Panc1 (cell line): ENCODE measurements at regions not wholly inside any gene's neighbourhood (a gene's known extent, or its start where the extent isn't known, plus 50 kb on each side); places are given as distances from the start of the nearest gene placed in this dataset.

Source experiments
- ATAC-seq: fragments of 200-7000 bp; cut with Tn5 transposase; 2 replicates; pipeline ENCODE4 v1.9.1; 2020; ENCODE audit warnings: mild to moderate bottlenecking, moderate library complexity
- BruUV-seq: library from RNA; stranded (reverse); fragments of 400-500 nt; replicated peaks from 2 replicates; lab custom pipeline; 2021; lab: Mats Ljungman, UMichigan
- CTCF ChIA-PET: fragments of 300-600 bp; sonication (Branson Sonifier 250); formaldehyde crosslinking; loops from one replicate; lab custom pipeline; 2022; ENCODE audit warnings: antibody characterized with exemption; lab: Charles Lee
- POLR2A ChIA-PET: fragments of 300-600 bp; sonication (Branson Sonifier 250); formaldehyde crosslinking; loops from one replicate; lab custom pipeline; 2022; ENCODE audit warnings: antibody characterized with exemption; lab: Charles Lee
- DNase-seq: peaks from one replicate; pipeline ENCODE4 v3.0.0-alpha.2; 2010; ENCODE audit warnings: low read depth, low spot score
- H3K27ac ChIP-seq: 2 replicates; pipeline ENCODE4 v1.5.1; 2011; ENCODE audit warnings: mild to moderate bottlenecking, low read length, inconsistent platforms
- H3K27me3 ChIP-seq: fragments of 200-500 bp; sonication (Bioruptor generic); 2 replicates; pipeline ENCODE4 v1.6.0; 2014; ENCODE audit warnings: low read length, inconsistent platforms; ENCODE audit not compliant: control insufficient read depth, insufficient read depth
- H3K36me3 ChIP-seq: fragments of 200-500 bp; sonication (Bioruptor generic); 2 replicates; pipeline ENCODE4 v1.5.1; 2014; ENCODE audit warnings: inconsistent platforms, mild to moderate bottlenecking, low read length, moderate library complexity; ENCODE audit not compliant: control insufficient read depth, insufficient read depth
- H3K4me1 ChIP-seq: 2 replicates; pipeline ENCODE4 v1.5.1; 2011; ENCODE audit warnings: inconsistent platforms, mild to moderate bottlenecking, low read length, moderate library complexity; ENCODE audit not compliant: control insufficient read depth, insufficient read depth
- H3K4me3 ChIP-seq, 2 experiments: 2 replicates each; pipeline ENCODE4 v1.5.1; 2011 to 2012; ENCODE audit warnings: low read depth in 2 of 2, low read length in 2 of 2, mild to moderate bottlenecking in 2 of 2, inconsistent platforms in 1 of 2, moderate library complexity in 1 of 2
- H3K9me3 ChIP-seq: fragments of 200-500 bp; sonication (Bioruptor generic); 2 replicates; pipeline ENCODE4 v1.5.1; 2014; ENCODE audit warnings: low read depth, mild to moderate bottlenecking, inconsistent platforms, low read length, moderate library complexity; ENCODE audit not compliant: control insufficient read depth, insufficient read depth
- CTCF ChIP-seq: fragments of 450-650 bp; IDR thresholded peaks from 2 replicates; pipeline ENCODE4 v1.5.1; 2017; ENCODE audit warnings: mild to moderate bottlenecking
- POLR2AphosphoS5 ChIP-seq: IDR thresholded peaks from 2 replicates; pipeline ENCODE4 v1.6.1; 2012; ENCODE audit warnings: mild to moderate bottlenecking, low read depth, low read length, moderate library complexity
- REST ChIP-seq, 2 experiments: IDR thresholded peaks; 2 replicates each; pipeline ENCODE4 v1.6.1; 2011 to 2012; ENCODE audit warnings: low read depth in 2 of 2, control low read depth in 1 of 2, low read length in 1 of 2, mild to moderate bottlenecking in 1 of 2, moderate library complexity in 1 of 2; ENCODE audit not compliant: insufficient read depth in 1 of 2
- SIN3A ChIP-seq: IDR thresholded peaks from 2 replicates; pipeline ENCODE4 v1.6.1; 2012; ENCODE audit warnings: low read depth, mild to moderate bottlenecking, low read length, moderate library complexity, borderline replicate concordance; ENCODE audit not compliant: insufficient read depth
- TCF7L2 ChIP-seq: IDR thresholded peaks from 2 replicates; pipeline ENCODE4 v1.6.1; 2011; ENCODE audit warnings: mild to moderate bottlenecking, low read depth, low read length, inconsistent platforms
- in situ Hi-C: cut with HindIII; loops from 2 replicates; pipeline ENCODE4 v1.10.0; 2016; ENCODE audit warnings: low sequenced_read_pairs, low pct_unique_long_range_greater_than_20kb
- intact Hi-C: fragments of 100-400 bp; cut with micrococcal nuclease; formaldehyde crosslinking; loops from one replicate; pipeline ENCODE4 v1.10.0; 2022; ENCODE audit not compliant: unreplicated experiment

GRCh38 chr3:117287602-117288001, 578.0 kb downstream of the TUSC7 start:
- Histone ChIP-seq H3K27ac (no peak overlapping the region), H3K9me3 (no peaks in the 10 kb centered on the region), H3K4me3 (no peak overlapping the region), H3K27me3 (no peaks in the 10 kb centered on the region), H3K36me3 (no peaks in the 10 kb centered on the region), H3K4me1 (no peaks in the 10 kb centered on the region)
- ATAC-seq, result no peak
- CTCF ChIA-PET, result no interaction called here
- intact Hi-C loops, result no loop called here
- in situ Hi-C loops, result no loop called here
- BruUV-seq, result no TSS peak
- TF ChIP-seq REST (IDR thresholded peaks at IDR 0.05; ENCODE audit: insufficient read depth in 1 of 2, low read depth in 2 of 2, low read length in 1 of 2), result no peak
- TF ChIP-seq CTCF, result no peak
- TF ChIP-seq TCF7L2, result no peak
- TF ChIP-seq SIN3A, result no peak
- TF ChIP-seq POLR2AphosphoS5, result no peak
- DNase-seq, result no peak
- POLR2A ChIA-PET, result no interaction called here

GRCh38 chr3:117291476-117291875, 581.9 kb downstream of the TUSC7 start:
- Histone ChIP-seq H3K9me3 (no peaks in the 10 kb centered on the region), H3K4me1 (no peaks in the 10 kb centered on the region), H3K27ac (no peak overlapping the region), H3K36me3 (no peaks in the 10 kb centered on the region), H3K4me3 (no peak overlapping the region), H3K27me3 (no peaks in the 10 kb centered on the region)
- no TSS peak for BruUV-seq
- TF ChIP-seq REST (IDR thresholded peaks at IDR 0.05; ENCODE audit: insufficient read depth in 1 of 2, low read depth in 2 of 2, low read length in 1 of 2), result no peak
- TF ChIP-seq TCF7L2, result no peak
- TF ChIP-seq CTCF, result no peak
- no peak for TF ChIP-seq SIN3A
- TF ChIP-seq POLR2AphosphoS5, result no peak
- in situ Hi-C loops (no loop called here), intact Hi-C loops (no loop called here)
- ATAC-seq (no peak), DNase-seq (no peak)
- CTCF ChIA-PET, result no interaction called here
- POLR2A ChIA-PET, result no interaction called here
